GM12864 (cell line): ENCODE measurements at regions not wholly inside any gene's neighbourhood (a gene's known extent, or its start where the extent isn't known, plus 50 kb on each side); places are given as distances from the start of the nearest gene placed in this dataset.

Experiments used
- DNase-seq: peaks from one replicate; pipeline ENCODE4 v3.0.0-alpha.2; 2011; ENCODE audit warnings: low read depth
- H3K4me3 ChIP-seq: 2 replicates; pipeline ENCODE4 v1.5.1; 2011; ENCODE audit warnings: mild to moderate bottlenecking, low read depth, low read length, control low read depth
- CTCF ChIP-seq: IDR thresholded peaks from 2 replicates; pipeline ENCODE4 v1.5.1; 2011; ENCODE audit warnings: low read depth, mild to moderate bottlenecking, moderate library complexity, low read length, control low read depth, inconsistent platforms; ENCODE audit errors: missing control alignments

- H3K4me3 ChIP-seq, result no peak overlapping the region
- DNase-seq, result no peak
- no peak for TF ChIP-seq CTCF
These were observed 266.8 kb upstream of the PUDP start for GRCh38 chrX:7414753-7415152.

GRCh38 chrX:7412840-7413239 is 264.9 kb upstream of the PUDP start:
- no peak for DNase-seq
- TF ChIP-seq CTCF, result no peak
- no peak overlapping the region for H3K4me3 ChIP-seq

- H3K4me3 ChIP-seq, result no peak overlapping the region
- no peak for DNase-seq
- TF ChIP-seq CTCF, result no peak
These were observed 261.9 kb upstream of the PUDP start for GRCh38 chrX:7409866-7410265.

GRCh38 chrX:7399373-7399772 is 251.4 kb upstream of the PUDP start:
- no peak for DNase-seq
- H3K4me3 ChIP-seq, result no peak overlapping the region
- TF ChIP-seq CTCF, result no peak

GRCh38 chrX:7390441-7390840 is 242.5 kb upstream of the PUDP start:
- TF ChIP-seq CTCF, result no peak
- no peak overlapping the region for H3K4me3 ChIP-seq
- no peak for DNase-seq

- no peak for TF ChIP-seq CTCF
- DNase-seq, result no peak
- no peak overlapping the region for H3K4me3 ChIP-seq
These were observed 241.6 kb upstream of the PUDP start for GRCh38 chrX:7389576-7389975.

- DNase-seq, result no peak
- no peak overlapping the region for H3K4me3 ChIP-seq
- TF ChIP-seq CTCF, result no peak
These were observed 237.2 kb upstream of the PUDP start for GRCh38 chrX:7385131-7385530.
